ENCODE measurements at regions not wholly inside any gene's neighbourhood (a gene's known extent, or its start where the extent isn't known, plus 50 kb on each side); places are given as distances from the start of the nearest gene placed in this dataset.

DNA sequence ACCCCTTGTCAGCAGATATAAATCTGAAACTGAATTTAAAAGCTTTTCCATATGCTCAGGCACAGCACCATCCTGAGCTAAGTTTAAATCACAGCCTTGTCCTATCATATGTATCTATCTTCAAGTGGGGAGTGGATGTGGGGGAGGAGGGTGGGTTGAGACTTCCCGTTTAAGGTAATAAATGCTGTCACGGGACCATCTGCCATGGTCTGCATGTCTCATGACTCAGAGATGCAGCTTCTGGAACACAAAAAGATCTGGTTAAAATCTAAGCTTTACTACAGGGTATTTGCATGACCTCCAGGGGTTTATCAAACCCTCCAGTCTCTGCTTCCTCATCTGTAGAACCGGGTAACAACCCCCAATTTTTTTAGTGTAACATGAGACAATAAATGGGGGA, 377.7 kb upstream of the ST6GAL2 start:
- TF ChIP-seq, protein P1, sequence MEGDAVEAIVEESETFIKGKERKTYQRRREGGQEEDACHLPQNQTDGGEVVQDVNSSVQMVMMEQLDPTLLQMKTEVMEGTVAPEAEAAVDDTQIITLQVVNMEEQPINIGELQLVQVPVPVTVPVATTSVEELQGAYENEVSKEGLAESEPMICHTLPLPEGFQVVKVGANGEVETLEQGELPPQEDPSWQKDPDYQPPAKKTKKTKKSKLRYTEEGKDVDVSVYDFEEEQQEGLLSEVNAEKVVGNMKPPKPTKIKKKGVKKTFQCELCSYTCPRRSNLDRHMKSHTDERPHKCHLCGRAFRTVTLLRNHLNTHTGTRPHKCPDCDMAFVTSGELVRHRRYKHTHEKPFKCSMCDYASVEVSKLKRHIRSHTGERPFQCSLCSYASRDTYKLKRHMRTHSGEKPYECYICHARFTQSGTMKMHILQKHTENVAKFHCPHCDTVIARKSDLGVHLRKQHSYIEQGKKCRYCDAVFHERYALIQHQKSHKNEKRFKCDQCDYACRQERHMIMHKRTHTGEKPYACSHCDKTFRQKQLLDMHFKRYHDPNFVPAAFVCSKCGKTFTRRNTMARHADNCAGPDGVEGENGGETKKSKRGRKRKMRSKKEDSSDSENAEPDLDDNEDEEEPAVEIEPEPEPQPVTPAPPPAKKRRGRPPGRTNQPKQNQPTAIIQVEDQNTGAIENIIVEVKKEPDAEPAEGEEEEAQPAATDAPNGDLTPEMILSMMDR (IDR thresholded peaks at IDR 0.05) = no peak
- no peak for TF ChIP-seq POLR2A (IDR thresholded peaks at IDR 0.05)

Data from esophagus squamous epithelium (tissue), 4 donors.